GM21447 (cell line): ENCODE measurements at regions not wholly inside any gene's neighbourhood (a gene's known extent, or its start where the extent isn't known, plus 50 kb on each side); places are given as distances from the start of the nearest gene placed in this dataset.

Experiments used
- ATAC-seq: cut with Tn5 transposase; IDR thresholded peaks from one replicate; pipeline ENCODE4 v1.9.1; 2021; ENCODE audit not compliant: unreplicated experiment

GRCh38 chr16:76226011-76226410, 51.2 kb upstream of the CNTNAP4 start:
- no peak for ATAC-seq

GRCh38 chr16:76226481-76226880, 50.7 kb upstream of the CNTNAP4 start:
- ATAC-seq = no peak
